H1 (cell line): ENCODE measurements at regions not wholly inside any gene's neighbourhood (a gene's known extent, or its start where the extent isn't known, plus 50 kb on each side); places are given as distances from the start of the nearest gene placed in this dataset.

Experiments
- CTCF ChIA-PET: fragments of 300-600 bp; sonication (Branson Sonifier 250); formaldehyde crosslinking; loops from one replicate; lab custom pipeline; 2021; ENCODE audit not compliant: partially characterized antibody; lab: Charles Lee
- POLR2A ChIA-PET: fragments of 300-600 bp; sonication (Branson Sonifier 250); formaldehyde crosslinking; loops from one replicate; lab custom pipeline; 2021; ENCODE audit warnings: inconsistent platforms; ENCODE audit not compliant: partially characterized antibody; lab: Charles Lee
- DNase-seq, 2 experiments: peaks; one replicate each; pipeline versions ENCODE4 v3.0.0 to v3.0.0-alpha.2; 2010 to 2022; ENCODE audit warnings: low spot score in 2 of 2, low read depth in 1 of 2, mixed read lengths in 1 of 2
- FAIRE-seq: peaks from 2 replicates; lab custom pipeline; 2011; peaks lifted over from hg19 to GRCh38; lab: Jason Lieb, UNC
- H2AFZ ChIP-seq: 2 replicates; pipeline ENCODE4 v1.8.1; 2012; ENCODE audit warnings: low read length, inconsistent platforms
- H2AK5ac ChIP-seq: 2 replicates; pipeline ENCODE4 v1.6.1; 2013; ENCODE audit warnings: low read depth, low read length
- H2BK120ac ChIP-seq: replicated peaks from 2 replicates; pipeline ENCODE3; 2013; ENCODE audit warnings: low read depth, low read length, inconsistent platforms
- H2BK12ac ChIP-seq: 2 replicates; pipeline ENCODE4 v1.6.1; 2013; ENCODE audit warnings: low read depth, low read length
- H2BK15ac ChIP-seq: 2 replicates; pipeline ENCODE4 v1.6.1; 2013; ENCODE audit warnings: low read length
- H2BK20ac ChIP-seq: 2 replicates; pipeline ENCODE4 v1.6.1; 2013; ENCODE audit warnings: low read length
- H2BK5ac ChIP-seq: 2 replicates; pipeline ENCODE4 v1.6.1; 2013; ENCODE audit warnings: low read depth, low read length
- H3K14ac ChIP-seq: 2 replicates; pipeline ENCODE4 v1.6.1; 2013; ENCODE audit warnings: inconsistent platforms; ENCODE audit not compliant: insufficient read length
- H3K18ac ChIP-seq: 2 replicates; pipeline ENCODE4 v1.6.1; 2013; ENCODE audit warnings: low read length; ENCODE audit errors: extremely low read depth
- H3K23ac ChIP-seq: 2 replicates; pipeline ENCODE4 v1.6.1; 2013; ENCODE audit warnings: inconsistent platforms; ENCODE audit not compliant: insufficient read length
- H3K23me2 ChIP-seq: 2 replicates; pipeline ENCODE4 v1.6.1; 2013; ENCODE audit warnings: low read depth, low read length
- H3K27ac ChIP-seq: 2 replicates; pipeline ENCODE4 v1.6.1; 2011; ENCODE audit warnings: low read depth, low read length, inconsistent platforms
- H3K27me3 ChIP-seq, 4 experiments: replicated peaks in 1 of 4; 1 replicate in 1 of 4; 2 replicates in 3 of 4; pipeline versions ENCODE4 v1.6.1 to v1.8.1; 2011 to 2013; ENCODE audit warnings: low read length in 3 of 4, mild to moderate bottlenecking in 3 of 4, inconsistent platforms in 2 of 4, mixed read lengths in 2 of 4, moderate library complexity in 1 of 4; ENCODE audit not compliant: control insufficient read depth in 3 of 4, insufficient read depth in 3 of 4; ENCODE audit errors: extremely low read depth in 1 of 4
- H3K36me3 ChIP-seq, 4 experiments: 2 replicates each; pipeline versions ENCODE4 v1.6.1 to v1.8.1; 2011 to 2013; ENCODE audit warnings: mild to moderate bottlenecking in 4 of 4, low read length in 3 of 4, moderate library complexity in 2 of 4, control low read depth in 1 of 4, inconsistent platforms in 1 of 4; ENCODE audit not compliant: insufficient read depth in 4 of 4, control insufficient read depth in 2 of 4
- H3K4ac ChIP-seq: replicated peaks from 2 replicates; pipeline ENCODE3; 2013; ENCODE audit warnings: low read length, low read depth, mixed read lengths, inconsistent platforms; ENCODE audit not compliant: insufficient read length
- H3K4me1 ChIP-seq, 4 experiments: replicated peaks in 1 of 4; 1 replicate in 1 of 4; 2 replicates in 3 of 4; pipeline versions ENCODE4 v1.6.1 to v1.8.1; 2011 to 2013; ENCODE audit warnings: low read length in 3 of 4, inconsistent platforms in 2 of 4, mixed read lengths in 1 of 4; ENCODE audit not compliant: insufficient read depth in 4 of 4, control insufficient read depth in 3 of 4
- H3K4me2 ChIP-seq, 2 experiments: 2 replicates each; pipeline versions ENCODE4 v1.6.1 to v1.8.1; 2011 to 2013; ENCODE audit warnings: low read depth in 2 of 2, low read length in 2 of 2, control low read depth in 1 of 2, inconsistent platforms in 1 of 2, mild to moderate bottlenecking in 1 of 2; ENCODE audit not compliant: insufficient read depth in 1 of 2
- H3K4me3 ChIP-seq, 4 experiments: fragments of 200-600, 300-600 bp in 1 of 4; sonication (generic), shearing (Covaris generic), sonication (Bioruptor Twin) in 1 of 4; 2 replicates each; pipeline versions ENCODE4 v1.5.1 to v1.8.1; 2011 to 2016; ENCODE audit warnings: low read length in 4 of 4, low read depth in 3 of 4, control low read depth in 2 of 4, inconsistent platforms in 2 of 4, mild to moderate bottlenecking in 2 of 4, mixed read lengths in 1 of 4, moderate library complexity in 1 of 4; ENCODE audit not compliant: insufficient read depth in 2 of 4; ENCODE audit errors: extremely low read depth in 1 of 4
- H3K56ac ChIP-seq: replicated peaks from 2 replicates; pipeline ENCODE3; 2013; ENCODE audit warnings: low read depth, mild to moderate bottlenecking, mixed read lengths, low read length, inconsistent platforms; ENCODE audit not compliant: insufficient read length
- H3K79me1 ChIP-seq: 2 replicates; pipeline ENCODE4 v1.6.1; 2013; ENCODE audit warnings: low read depth, low read length, control low read depth
- H3K79me2 ChIP-seq, 2 experiments: 2 replicates each; pipeline versions ENCODE4 v1.6.1 to v1.8.1; 2012 to 2013; ENCODE audit warnings: low read length in 2 of 2, mild to moderate bottlenecking in 2 of 2, inconsistent platforms in 1 of 2; ENCODE audit not compliant: insufficient read depth in 2 of 2, control insufficient read depth in 1 of 2
- H3K9ac ChIP-seq, 4 experiments: replicated peaks in 1 of 4; 1 replicate in 1 of 4; 2 replicates in 3 of 4; pipeline versions ENCODE4 v1.6.1 to v1.8.1; 2011 to 2013; ENCODE audit warnings: low read depth in 3 of 4, low read length in 3 of 4, control low read depth in 2 of 4, mild to moderate bottlenecking in 2 of 4, moderate library complexity in 2 of 4, inconsistent platforms in 1 of 4; ENCODE audit errors: extremely low read depth in 1 of 4
- H3K9me3 ChIP-seq, 2 experiments: 2 replicates each; pipeline versions ENCODE4 v1.6.1 to v1.8.1; 2012 to 2013; ENCODE audit warnings: mild to moderate bottlenecking in 2 of 2, moderate library complexity in 2 of 2, control low read depth in 1 of 2, inconsistent platforms in 1 of 2, low read depth in 1 of 2, low read length in 1 of 2, mixed read lengths in 1 of 2; ENCODE audit not compliant: insufficient read depth in 2 of 2
- H4K20me1 ChIP-seq, 2 experiments: replicated peaks in 1 of 2; 2 replicates each; pipeline versions ENCODE3 to v1.8.1; 2011 to 2013; ENCODE audit warnings: inconsistent platforms in 2 of 2, low read length in 2 of 2, mild to moderate bottlenecking in 1 of 2; ENCODE audit not compliant: insufficient read depth in 2 of 2, control insufficient read depth in 1 of 2
- H4K5ac ChIP-seq: 2 replicates; pipeline ENCODE4 v1.6.1; 2013; ENCODE audit warnings: low read length, low read depth, mixed read lengths, inconsistent platforms; ENCODE audit not compliant: insufficient read length
- H4K8ac ChIP-seq: 2 replicates; pipeline ENCODE4 v1.8.0; 2013; ENCODE audit warnings: mild to moderate bottlenecking, moderate library complexity, low read length, inconsistent platforms; ENCODE audit not compliant: insufficient read depth; ENCODE audit errors: extremely low read depth
- H4K91ac ChIP-seq: replicated peaks from 2 replicates; pipeline ENCODE3; 2013; ENCODE audit warnings: low read length, mixed read lengths, inconsistent platforms; ENCODE audit not compliant: insufficient read length
- CEBPB ChIP-seq: IDR thresholded peaks from 2 replicates; pipeline ENCODE4 v1.6.1; 2012; ENCODE audit warnings: low read depth, low read length
- HDAC2 ChIP-seq, 2 experiments: fragments of 300-600 bp in 1 of 2; sonication (generic) in 1 of 2; IDR thresholded peaks; 2 replicates each; pipeline ENCODE4 v1.6.1; 2011 to 2012; ENCODE audit warnings: low read depth in 2 of 2, low read length in 2 of 2, mild to moderate bottlenecking in 2 of 2, moderate library complexity in 2 of 2, borderline replicate concordance in 1 of 2, inconsistent platforms in 1 of 2
- KDM1A ChIP-seq: fragments of 200-600, 300-600 bp; sonication (generic); IDR thresholded peaks from 2 replicates; pipeline ENCODE4 v1.7.1; 2016; ENCODE audit warnings: mild to moderate bottlenecking, low read length, borderline replicate concordance
- RNF2 ChIP-seq: fragments of 200-900, 300-1000 bp; sonication (generic); IDR thresholded peaks from 2 replicates; pipeline ENCODE4 v1.7.1; 2016; ENCODE audit warnings: borderline replicate concordance, low read depth, mild to moderate bottlenecking, antibody characterized with exemption, low read length; ENCODE audit not compliant: poor library complexity, severe bottlenecking; ENCODE audit errors: missing control alignments
- WGBS, 2 experiments: shearing (Covaris generic) in 1 of 2; methylation state at CpG; one replicate each; pipeline versions ENCODE4 v1.1.6 to v1.1.7; 2013 to 2015; ENCODE audit warnings: low lambda C conversion rate in 2 of 2, mixed read lengths in 2 of 2, inconsistent platforms in 1 of 2, low coverage in 1 of 2, missing lambda C conversion rate in 1 of 2; ENCODE audit not compliant: insufficient replicate concordance in 2 of 2, insufficient coverage in 1 of 2, insufficient read length in 1 of 2; ENCODE audit errors: extremely low coverage in 1 of 2, missing lambda C conversion rate in 1 of 2; 5-methylcytosine and 5-hydroxymethylcytosine counted together
- TF ChIP-seq, protein P1 (sequence below), 3 experiments: IDR thresholded peaks; 1 replicate in 2 of 3; 2 replicates in 1 of 3; pipeline versions ENCODE4 v1.5.1 to v1.6.1; 2011; ENCODE audit warnings: low read length in 3 of 3, mild to moderate bottlenecking in 3 of 3, inconsistent platforms in 2 of 3, low read depth in 1 of 3, moderate library complexity in 1 of 3; ENCODE audit not compliant: insufficient read depth in 1 of 3; ENCODE audit errors: control extremely low read depth in 1 of 3

DNA sequence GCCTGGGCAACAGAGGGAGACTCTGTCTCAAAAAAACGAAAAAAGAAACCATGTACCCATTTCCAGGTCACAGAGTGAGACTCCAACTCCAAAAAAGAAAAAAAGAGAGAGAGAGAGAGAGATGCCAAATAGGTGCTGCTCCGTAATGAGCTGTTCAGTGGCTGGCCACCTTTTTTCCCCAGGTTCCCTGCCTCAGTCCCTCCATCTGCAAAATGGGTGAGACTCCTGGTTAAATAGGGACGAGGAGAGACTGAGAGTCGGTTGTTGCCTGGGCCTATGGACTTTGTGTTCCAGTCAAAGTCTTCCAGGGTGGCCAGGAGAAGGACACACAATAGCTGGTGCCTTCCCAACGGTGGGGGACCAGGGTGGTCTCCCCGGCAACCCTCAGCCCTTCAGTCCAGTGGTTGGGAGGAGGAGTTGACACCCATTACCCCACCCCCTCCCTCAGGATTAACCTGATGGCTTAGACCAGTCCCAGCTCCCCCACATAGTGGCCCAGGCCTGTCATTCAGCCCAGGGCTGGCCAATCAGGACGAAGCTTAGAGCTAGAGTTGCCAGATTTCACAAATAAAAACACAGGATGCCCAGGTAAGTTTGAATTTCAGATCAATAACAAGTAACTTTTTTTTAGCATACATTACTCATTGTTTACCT, 258.2 kb downstream of the PARN start:
- Histone ChIP-seq H3K36me3 (no peaks in the 10 kb centered on the region), H3K27me3 (no peaks in the 10 kb centered on the region), H3K27ac (no peak overlapping the region), H3K56ac (no peak overlapping the region), H4K5ac (no peak overlapping the region), H3K9ac (no peak overlapping the region), H2BK15ac (no peak overlapping the region), H3K9me3 (no peaks in the 10 kb centered on the region), H3K4me3 (no peak overlapping the region), H2AFZ (no peak overlapping the region), H4K8ac (no peak overlapping the region), H2BK20ac (no peak overlapping the region), H4K91ac (no peak overlapping the region), H2BK12ac (no peak overlapping the region), H2BK120ac (no peak overlapping the region), H2BK5ac (no peak overlapping the region), H4K20me1 (no peaks in the 10 kb centered on the region), H3K4ac (no peak overlapping the region), H3K23me2 (no peaks in the 10 kb centered on the region), H2AK5ac (no peak overlapping the region), H3K23ac (no peak overlapping the region), H3K79me2 (no peaks in the 10 kb centered on the region), H3K4me1 (peaks cover 0 to 4% (median 2%) of the 10 kb centered on the region in 4 experiments; a peak in 3 of 7 replicates), H3K4me2 (no peak overlapping the region), H3K18ac (no peak overlapping the region), H3K14ac (no peak overlapping the region), H3K79me1 (no peaks in the 10 kb centered on the region)
- POLR2A ChIA-PET: interaction anchor here (2.2 kb wide), 1 partner anchor 63 kb away, joined by 4 read pairs; no protein-coding TSS in a partner anchor
- DNase-seq (no peak), FAIRE-seq (no peak)
- TF ChIP-seq, protein P1, sequence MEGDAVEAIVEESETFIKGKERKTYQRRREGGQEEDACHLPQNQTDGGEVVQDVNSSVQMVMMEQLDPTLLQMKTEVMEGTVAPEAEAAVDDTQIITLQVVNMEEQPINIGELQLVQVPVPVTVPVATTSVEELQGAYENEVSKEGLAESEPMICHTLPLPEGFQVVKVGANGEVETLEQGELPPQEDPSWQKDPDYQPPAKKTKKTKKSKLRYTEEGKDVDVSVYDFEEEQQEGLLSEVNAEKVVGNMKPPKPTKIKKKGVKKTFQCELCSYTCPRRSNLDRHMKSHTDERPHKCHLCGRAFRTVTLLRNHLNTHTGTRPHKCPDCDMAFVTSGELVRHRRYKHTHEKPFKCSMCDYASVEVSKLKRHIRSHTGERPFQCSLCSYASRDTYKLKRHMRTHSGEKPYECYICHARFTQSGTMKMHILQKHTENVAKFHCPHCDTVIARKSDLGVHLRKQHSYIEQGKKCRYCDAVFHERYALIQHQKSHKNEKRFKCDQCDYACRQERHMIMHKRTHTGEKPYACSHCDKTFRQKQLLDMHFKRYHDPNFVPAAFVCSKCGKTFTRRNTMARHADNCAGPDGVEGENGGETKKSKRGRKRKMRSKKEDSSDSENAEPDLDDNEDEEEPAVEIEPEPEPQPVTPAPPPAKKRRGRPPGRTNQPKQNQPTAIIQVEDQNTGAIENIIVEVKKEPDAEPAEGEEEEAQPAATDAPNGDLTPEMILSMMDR (IDR thresholded peaks at IDR 0.05; ENCODE audit: control extremely low read depth in 1 of 3, insufficient read depth in 1 of 3, low read depth in 1 of 3, low read length in 3 of 3): no peak
- TF ChIP-seq KDM1A (peak; percentile 95; the same call in 1 of the 2 replicates), HDAC2 (IDR thresholded peaks at IDR 0.05; ENCODE audit: borderline replicate concordance in 1 of 2, low read depth in 2 of 2, low read length in 2 of 2) (peak in 1 of 2 experiments; percentile 55; a peak in 1 of 4 replicates), CEBPB (no peak), RNF2 (no peak)
- CTCF ChIA-PET: interaction anchor here (0.9 to 1.2 kb wide), 5 partner anchors 11 to 73 kb away, joined by 3 read pairs; no protein-coding TSS in a partner anchor
- WGBS, 2 experiments: 72% methylated on average over 7 of the region's 7 CpGs; no CpG with 5 or more reads in 1 of the 2 experiments
